Neutrophil (primary cell): ENCODE measurements at regions not wholly inside any gene's neighbourhood (a gene's known extent, or its start where the extent isn't known, plus 50 kb on each side); places are given as distances from the start of the nearest gene placed in this dataset.

ENCODE experiments used
- H3K27ac ChIP-seq: fragments of 200-600 bp; sonication (generic); 2 replicates; pipeline ENCODE4 v1.5.1; 2016; ENCODE audit warnings: mild to moderate bottlenecking, moderate library complexity
- H3K27me3 ChIP-seq: fragments of 200-600 bp; sonication (generic); 2 replicates; pipeline ENCODE4 v1.6.0; 2016; ENCODE audit warnings: mild to moderate bottlenecking
- H3K36me3 ChIP-seq: fragments of 200-600 bp; sonication (generic); 2 replicates; pipeline ENCODE4 v1.5.1; 2017
- H3K4me1 ChIP-seq, 2 experiments: fragments of 200-600 bp in 1 of 2; sonication (generic) in 1 of 2; 1 replicate in 1 of 2; 2 replicates in 1 of 2; pipeline versions ENCODE4 v1.5.1 to v1.6.1; 2013 to 2016; ENCODE audit warnings: low read depth in 1 of 2, low read length in 1 of 2, mild to moderate bottlenecking in 1 of 2, moderate library complexity in 1 of 2; ENCODE audit not compliant: control insufficient read depth in 1 of 2, insufficient read depth in 1 of 2
- H3K4me3 ChIP-seq, 2 experiments: fragments of 200-600 bp in 1 of 2; sonication (generic) in 1 of 2; 1 replicate in 1 of 2; 2 replicates in 1 of 2; pipeline ENCODE4 v1.5.1; 2013 to 2016; ENCODE audit warnings: low read depth in 1 of 2, low read length in 1 of 2, mild to moderate bottlenecking in 1 of 2, moderate library complexity in 1 of 2
- H3K9me3 ChIP-seq: fragments of 200-600 bp; sonication (generic); 2 replicates; pipeline ENCODE4 v1.5.1; 2016
- TF ChIP-seq, protein P1 (sequence below): fragments of 200-600 bp; sonication (generic); IDR thresholded peaks from 2 replicates; pipeline ENCODE4 v1.5.1; 2016; ENCODE audit warnings: antibody characterized with exemption

DNA sequence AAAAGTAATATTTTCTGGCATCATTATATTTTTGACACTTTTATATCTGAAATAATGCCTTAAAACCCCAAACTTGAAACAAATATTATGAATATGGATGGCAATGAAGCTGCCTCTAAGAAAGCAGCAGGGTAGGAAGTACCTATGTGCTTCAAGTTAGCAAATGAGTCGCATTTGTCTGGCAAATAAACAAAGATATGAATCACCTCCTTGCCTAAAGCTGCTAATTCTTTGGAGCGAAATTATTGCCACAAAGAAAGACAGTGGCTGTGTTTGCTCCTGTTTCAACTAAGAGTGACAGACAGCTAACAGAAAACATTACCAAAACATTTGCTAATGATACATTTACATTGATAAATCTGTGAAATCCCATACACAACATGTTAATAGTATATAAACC lies 854.9 kb downstream of the RPS29 start:
- no peak overlapping the region for H3K27ac ChIP-seq

DNA sequence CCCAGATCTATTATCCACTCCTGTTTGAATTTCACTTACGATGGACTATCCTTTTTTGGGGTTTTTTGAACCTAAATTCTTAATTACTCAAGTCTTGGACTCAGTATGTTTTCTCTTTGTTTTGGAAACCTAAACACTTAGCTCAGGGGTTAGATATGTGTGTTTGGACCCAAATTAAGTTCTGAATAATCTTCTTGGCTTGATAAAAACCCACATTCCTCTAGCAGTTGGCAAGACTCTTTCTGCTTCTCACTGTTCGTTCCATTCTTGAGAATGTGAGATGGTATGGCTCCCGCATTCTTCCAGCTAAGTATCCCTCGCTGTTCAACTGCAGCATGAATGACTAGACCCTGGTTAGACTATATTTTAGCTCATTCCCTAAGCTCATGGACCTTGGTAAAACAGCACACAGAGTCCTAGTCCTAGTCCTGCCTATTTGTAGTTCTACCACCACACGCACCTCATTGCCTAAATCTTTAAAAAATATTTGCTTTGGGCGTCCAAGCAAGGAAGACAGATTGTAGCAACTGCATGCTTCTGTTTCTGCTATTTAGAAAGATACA lies 860.0 kb downstream of the RPS29 start:
- Histone ChIP-seq H3K36me3 (no peaks in the 10 kb centered on the region), H3K27ac (no peak overlapping the region), H3K4me1 (no peaks in the 10 kb centered on the region), H3K4me3 (no peak overlapping the region), H3K27me3 (no peaks in the 10 kb centered on the region), H3K9me3 (no peaks in the 10 kb centered on the region)
- TF ChIP-seq, protein P1, sequence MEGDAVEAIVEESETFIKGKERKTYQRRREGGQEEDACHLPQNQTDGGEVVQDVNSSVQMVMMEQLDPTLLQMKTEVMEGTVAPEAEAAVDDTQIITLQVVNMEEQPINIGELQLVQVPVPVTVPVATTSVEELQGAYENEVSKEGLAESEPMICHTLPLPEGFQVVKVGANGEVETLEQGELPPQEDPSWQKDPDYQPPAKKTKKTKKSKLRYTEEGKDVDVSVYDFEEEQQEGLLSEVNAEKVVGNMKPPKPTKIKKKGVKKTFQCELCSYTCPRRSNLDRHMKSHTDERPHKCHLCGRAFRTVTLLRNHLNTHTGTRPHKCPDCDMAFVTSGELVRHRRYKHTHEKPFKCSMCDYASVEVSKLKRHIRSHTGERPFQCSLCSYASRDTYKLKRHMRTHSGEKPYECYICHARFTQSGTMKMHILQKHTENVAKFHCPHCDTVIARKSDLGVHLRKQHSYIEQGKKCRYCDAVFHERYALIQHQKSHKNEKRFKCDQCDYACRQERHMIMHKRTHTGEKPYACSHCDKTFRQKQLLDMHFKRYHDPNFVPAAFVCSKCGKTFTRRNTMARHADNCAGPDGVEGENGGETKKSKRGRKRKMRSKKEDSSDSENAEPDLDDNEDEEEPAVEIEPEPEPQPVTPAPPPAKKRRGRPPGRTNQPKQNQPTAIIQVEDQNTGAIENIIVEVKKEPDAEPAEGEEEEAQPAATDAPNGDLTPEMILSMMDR: no peak

More for the DNA sequence above, 854.9 kb downstream of the RPS29 start:
- no peaks in the 10 kb centered on the region for H3K9me3 ChIP-seq
- TF ChIP-seq, protein P1: no peak
- H3K4me1 ChIP-seq: no peaks in the 10 kb centered on the region
- H3K27me3 ChIP-seq: no peaks in the 10 kb centered on the region
- no peaks in the 10 kb centered on the region for H3K36me3 ChIP-seq
- no peak overlapping the region for H3K4me3 ChIP-seq

DNA sequence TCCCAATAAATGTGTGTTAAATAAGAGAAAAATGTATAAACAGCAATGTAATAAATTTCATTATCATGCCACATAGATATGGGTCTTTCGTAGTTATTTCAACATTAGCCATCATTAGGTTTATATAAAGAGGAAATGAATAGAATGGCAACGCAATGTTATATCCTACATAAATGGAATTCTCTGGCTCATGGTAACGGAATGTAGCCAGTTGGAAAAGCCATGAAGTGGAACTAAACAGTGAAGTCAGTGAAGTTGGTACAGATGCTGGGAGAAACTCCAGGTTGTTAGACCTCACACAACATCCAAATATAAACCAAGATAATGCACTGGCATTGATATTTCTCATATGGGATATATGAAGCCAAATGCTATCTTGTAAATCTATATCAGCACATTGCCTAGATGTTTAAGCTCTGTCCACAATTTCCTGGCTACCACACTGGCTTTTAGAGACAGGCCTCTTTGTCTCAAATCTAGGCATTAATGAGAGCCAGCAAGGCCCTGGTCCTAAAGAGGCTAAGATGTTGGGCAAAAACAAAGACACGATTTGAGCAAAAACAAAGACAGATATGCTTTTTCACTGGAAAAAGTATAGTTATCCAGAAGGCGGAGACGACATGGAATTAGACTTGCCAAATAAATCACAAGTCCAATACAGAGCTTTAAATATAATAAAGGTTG lies 861.0 kb downstream of the RPS29 start:
- TF ChIP-seq, protein P1: no peak
- H3K27ac ChIP-seq: no peak overlapping the region
- no peak overlapping the region for H3K4me3 ChIP-seq
- no peaks in the 10 kb centered on the region for H3K4me1 ChIP-seq
- no peaks in the 10 kb centered on the region for H3K27me3 ChIP-seq
- no peaks in the 10 kb centered on the region for H3K9me3 ChIP-seq
- H3K36me3 ChIP-seq: no peaks in the 10 kb centered on the region

DNA sequence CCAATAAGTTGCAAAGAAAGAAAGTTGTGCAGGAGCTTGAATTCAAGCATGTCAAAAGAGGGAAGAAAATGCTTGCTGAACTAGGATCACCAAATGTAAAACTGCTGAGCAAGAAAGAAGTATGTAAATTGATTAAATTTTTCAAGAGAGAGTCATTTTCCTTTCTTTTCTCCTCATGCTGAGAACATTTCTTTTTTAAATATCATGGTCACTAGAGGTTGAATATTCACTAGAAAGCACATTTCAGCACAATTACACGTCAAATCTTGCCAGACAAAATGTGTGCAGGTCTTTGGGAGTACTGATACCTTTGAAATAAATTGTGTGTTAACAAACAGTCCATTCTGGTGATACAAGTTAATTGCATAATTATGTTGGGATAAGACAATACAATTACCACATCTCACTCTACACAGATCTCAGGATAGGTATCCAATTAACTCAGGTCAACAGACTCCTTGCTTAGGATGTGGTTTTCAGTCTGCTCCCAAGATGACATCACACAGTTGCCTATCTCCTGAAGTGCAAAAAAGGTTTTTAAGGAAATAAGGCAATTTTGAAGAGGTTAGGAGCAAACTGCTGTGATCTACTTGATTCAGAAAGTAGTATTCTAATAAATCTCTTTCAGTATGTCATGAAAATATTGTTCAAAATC lies 862.2 kb downstream of the RPS29 start:
- Histone ChIP-seq H3K27me3 (no peaks in the 10 kb centered on the region), H3K36me3 (no peaks in the 10 kb centered on the region), H3K27ac (no peak overlapping the region), H3K9me3 (no peaks in the 10 kb centered on the region), H3K4me3 (no peak overlapping the region), H3K4me1 (no peaks in the 10 kb centered on the region)
- TF ChIP-seq, protein P1: no peak

DNA sequence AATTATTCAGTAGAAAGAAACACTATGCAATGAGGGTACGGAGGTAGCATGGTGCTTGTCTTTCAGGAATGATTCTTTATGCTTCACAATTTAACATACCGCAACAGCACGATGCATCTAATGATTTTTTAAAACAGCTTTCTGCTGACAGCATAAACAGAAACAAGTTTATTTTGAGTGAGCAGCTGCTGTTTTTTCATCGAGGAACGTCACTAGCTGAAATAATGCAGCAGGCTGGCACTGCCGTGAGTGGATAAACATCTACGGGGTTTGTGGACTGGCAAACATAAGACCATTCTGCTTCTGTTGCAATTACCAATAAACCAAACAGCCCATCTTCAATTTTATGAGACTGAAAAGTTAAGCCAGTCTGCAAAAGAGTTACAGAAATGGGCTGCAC lies 871.8 kb downstream of the RPS29 start:
- TF ChIP-seq, protein P1: no peak
- Histone ChIP-seq H3K27ac (no peak overlapping the region), H3K4me1 (no peaks in the 10 kb centered on the region), H3K9me3 (no peaks in the 10 kb centered on the region), H3K4me3 (no peak overlapping the region), H3K36me3 (no peaks in the 10 kb centered on the region), H3K27me3 (no peaks in the 10 kb centered on the region)
